Motor neuron (in vitro differentiated cells): ENCODE measurements at regions not wholly inside any gene's neighbourhood (a gene's known extent, or its start where the extent isn't known, plus 50 kb on each side); places are given as distances from the start of the nearest gene placed in this dataset.

Experiments
- ATAC-seq, 8 experiments: fragments of 200-7000 bp; cut with Tn5 transposase; replicated peaks in 6 of 8; 2 replicates each; pipeline ENCODE4 v1.8.0; 2021; ENCODE audit warnings: mild to moderate bottlenecking in 8 of 8, moderate library complexity in 8 of 8
- H3K27ac ChIP-seq, 2 donors: fragments of 250-450 bp; sonication (Bioruptor Pico); 2 replicates each; pipeline ENCODE4 v1.9.0; 2021; ENCODE audit warnings: antibody characterized with exemption in 2 of 2, mild to moderate bottlenecking in 2 of 2, moderate library complexity in 1 of 2
- H3K4me1 ChIP-seq, 2 donors: fragments of 250-450 bp; sonication (Bioruptor Pico); replicated peaks in 1 of 2; 2 replicates each; pipeline ENCODE4 v1.6.1; 2021; ENCODE audit warnings: antibody characterized with exemption in 2 of 2, mild to moderate bottlenecking in 2 of 2, moderate library complexity in 1 of 2
- H3K4me3 ChIP-seq, 5 donors: fragments of 250-450 bp; sonication (Bioruptor Pico); 2 replicates each; pipeline ENCODE4 v1.9.0; 2021; ENCODE audit warnings: antibody characterized with exemption in 5 of 5, mild to moderate bottlenecking in 5 of 5, moderate library complexity in 4 of 5
- WGBS, 10 experiments: fragments of 450-650 bp; shearing (Covaris generic); methylation state at CpG; one replicate each; pipeline ENCODE4 v1.0.0; 2022; 5-methylcytosine and 5-hydroxymethylcytosine counted together
- in situ Hi-C, 9 experiments: fragments of 400-800 bp; cut with MboI; loops; one replicate each; pipeline ENCODE4 v1.15.0; 2021; ENCODE audit warnings: low sequenced_read_pairs in 9 of 9, low pct_unique_long_range_greater_than_20kb in 2 of 9; ENCODE audit not compliant: unreplicated experiment in 9 of 9

DNA sequence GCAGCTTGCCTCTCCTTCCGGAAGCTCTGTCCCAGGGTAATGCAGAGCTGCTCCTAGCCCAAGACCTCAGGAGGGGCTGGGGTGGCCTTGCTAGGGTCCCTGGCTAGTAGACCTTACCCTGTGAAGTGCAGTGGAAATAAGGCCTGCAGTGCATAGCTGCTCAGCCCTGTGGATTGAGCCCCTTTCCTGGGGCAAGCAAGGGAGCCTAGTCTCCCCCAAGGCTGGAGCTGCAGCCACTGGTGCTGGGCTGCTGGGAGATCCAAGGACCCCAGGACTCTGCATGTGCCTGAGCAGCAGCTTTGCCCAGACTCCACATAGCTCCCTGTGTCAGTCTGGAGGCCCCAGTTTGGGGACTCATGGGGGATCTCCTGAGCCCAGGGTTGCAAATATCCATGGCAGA lies 57.9 kb downstream of the FANCF start:
- Histone ChIP-seq H3K4me3 (no peak overlapping the region), H3K27ac (no peak overlapping the region), H3K4me1 (peaks cover 0 to 6% of the 10 kb centered on the region in 2 donors)
- no peak for ATAC-seq
- in situ Hi-C loops, result no loop called here
- 50 to 100% methylated on average over 1 of the region's 1 CpG; no CpG with 5 or more reads in 8 of the 10 experiments for WGBS, 10 experiments

- in situ Hi-C loops, result no loop called here
- WGBS, 10 experiments, result 100% methylated on average over 2 of the region's 2 CpGs; no CpG with 5 or more reads in 9 of the 10 experiments
- Histone ChIP-seq H3K4me1 (peaks cover 0 to 6% of the 10 kb centered on the region in 2 donors), H3K27ac (no peak overlapping the region), H3K4me3 (no peak overlapping the region)
- ATAC-seq, result no peak
These were observed 59.3 kb downstream of the FANCF start for GRCh38 chr11:22566293-22566692.

DNA sequence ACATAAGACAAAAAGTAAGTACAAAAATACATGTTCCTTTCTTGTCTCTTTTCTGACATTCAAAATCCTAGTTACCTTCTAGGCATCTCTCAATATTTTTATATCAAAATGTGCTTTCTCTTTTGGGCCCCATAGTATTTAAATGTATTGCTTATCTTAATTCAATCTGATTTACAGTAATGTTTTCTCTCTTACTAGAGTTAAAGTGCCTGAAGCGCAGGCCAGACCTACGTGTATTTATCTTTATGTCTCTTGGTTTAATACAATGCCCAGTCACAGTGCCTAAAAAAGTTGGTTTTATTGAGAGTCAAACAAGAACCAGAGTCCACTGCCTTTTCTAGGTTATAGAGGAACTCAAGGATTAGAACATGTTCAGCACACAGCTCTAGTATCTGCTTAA lies 64.3 kb downstream of the FANCF start:
- no peak for ATAC-seq
- Histone ChIP-seq H3K4me3 (no peak overlapping the region), H3K4me1 (peaks cover 8 to 31% of the 10 kb centered on the region in 2 donors), H3K27ac (no peak overlapping the region)
- WGBS, 10 experiments, result 0 to 100% (median 82%) methylated on average over 2 of the region's 2 CpGs; no CpG with 5 or more reads in 2 of the 10 experiments
- in situ Hi-C loops, result no loop called here

DNA sequence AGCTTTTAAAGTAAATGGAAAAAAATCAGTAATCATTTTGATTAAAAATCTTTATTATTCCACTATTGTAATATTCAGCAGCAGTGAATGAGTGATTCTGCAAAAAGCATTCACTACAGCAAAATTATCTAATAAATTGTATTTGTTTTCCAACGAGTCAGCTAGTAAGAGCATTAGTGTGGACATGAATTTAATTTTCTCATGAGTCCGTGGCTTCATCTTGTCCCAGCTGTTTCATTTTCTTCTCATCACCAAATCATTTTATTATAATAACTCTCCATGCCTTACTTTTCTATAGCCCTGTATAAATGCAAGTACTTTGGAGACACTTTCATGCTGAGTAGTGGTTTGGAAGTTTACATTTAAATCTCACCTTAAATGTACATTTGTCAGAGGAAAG lies 66.2 kb downstream of the FANCF start:
- H3K27ac ChIP-seq, result peak overlapping the region in 1 of 2 donors; percentile 7
- WGBS, 10 experiments, result 0 to 60% (median 27%) methylated on average over 1 to 2 of the region's 2 CpGs
- H3K4me3 ChIP-seq, result no peak overlapping the region
- H3K4me1 ChIP-seq, result peaks cover 8 to 31% of the 10 kb centered on the region in 2 donors
- in situ Hi-C loops, result no loop called here
- ATAC-seq, result no peak

DNA sequence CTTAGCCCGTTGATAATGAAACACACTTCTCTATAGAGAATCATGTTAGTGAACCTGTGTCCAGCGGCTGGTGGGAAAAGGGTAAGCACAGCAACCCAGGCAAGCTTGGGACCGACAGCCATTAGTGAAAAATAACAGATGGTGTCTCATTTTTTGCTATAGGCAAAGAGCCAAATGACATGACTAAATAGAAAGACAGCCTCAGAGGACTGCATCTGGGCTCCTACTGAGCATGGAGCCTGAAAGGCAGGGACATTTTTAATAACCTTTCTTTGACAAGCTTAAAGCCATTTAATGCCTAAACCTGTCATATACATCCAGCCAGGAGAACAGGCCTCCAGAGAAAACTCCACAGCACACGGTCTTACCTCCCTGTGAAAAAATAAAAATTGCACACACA lies 67.0 kb downstream of the FANCF start:
- in situ Hi-C loops, result no loop called here
- peaks cover 8 to 31% of the 10 kb centered on the region in 2 donors for H3K4me1 ChIP-seq
- WGBS, 10 experiments, result 0 to 71% (median 50%) methylated on average over 1 to 4 of the region's 4 CpGs; no CpG with 5 or more reads in 3 of the 10 experiments
- no peak overlapping the region for H3K4me3 ChIP-seq
- peak overlapping the region in 1 of 2 donors; percentile 7 for H3K27ac ChIP-seq
- peak in 7 of 8 experiments; percentile 17 to 96 (median 64) for ATAC-seq

GRCh38 chr11:22556381-22556780 lies 69.2 kb downstream of the FANCF start:
- WGBS, 10 experiments, result 0 to 100% (median 78%) methylated on average over 1 to 2 of the region's 2 CpGs; no CpG with 5 or more reads in 1 of the 10 experiments

DNA sequence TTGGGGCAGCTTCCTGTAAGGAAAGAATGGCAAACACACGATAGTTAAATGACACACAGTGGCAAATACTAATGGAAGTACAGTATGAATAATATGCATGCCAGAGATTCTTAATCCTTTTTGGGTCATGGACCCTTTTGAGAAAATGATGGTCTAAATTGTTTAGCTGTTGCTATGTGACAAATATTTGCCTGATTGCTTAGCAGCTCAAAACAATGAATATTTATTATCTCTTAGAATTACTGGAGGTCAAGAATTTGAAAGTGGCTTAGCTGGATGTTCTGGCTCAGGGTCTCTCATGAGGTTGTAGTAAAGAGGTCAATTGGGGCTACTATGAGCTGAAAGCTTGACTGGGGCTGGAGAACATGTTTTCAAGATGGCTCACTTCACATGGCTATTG lies 69.7 kb downstream of the FANCF start:
- Histone ChIP-seq H3K4me3 (no peak overlapping the region), H3K4me1 (peaks cover 9 to 32% of the 10 kb centered on the region in 2 donors), H3K27ac (no peak overlapping the region)
- ATAC-seq, result peak in 1 of 8 experiments; percentile 27
- in situ Hi-C loops, result no loop called here
- 0 to 100% (median 60%) methylated on average over 1 of the region's 1 CpG for WGBS, 10 experiments

More at GRCh38 chr11:22556381-22556780, 69.2 kb downstream of the FANCF start:
- Histone ChIP-seq H3K4me1 (peaks cover 8 to 31% of the 10 kb centered on the region in 2 donors), H3K27ac (no peak overlapping the region), H3K4me3 (no peak overlapping the region)
- in situ Hi-C loops, result no loop called here
- ATAC-seq, result no peak

- no peak overlapping the region for H3K27ac ChIP-seq
- in situ Hi-C loops, result no loop called here
- ATAC-seq, result no peak
These were observed 71.4 kb downstream of the FANCF start for GRCh38 chr11:22554221-22554620.

DNA sequence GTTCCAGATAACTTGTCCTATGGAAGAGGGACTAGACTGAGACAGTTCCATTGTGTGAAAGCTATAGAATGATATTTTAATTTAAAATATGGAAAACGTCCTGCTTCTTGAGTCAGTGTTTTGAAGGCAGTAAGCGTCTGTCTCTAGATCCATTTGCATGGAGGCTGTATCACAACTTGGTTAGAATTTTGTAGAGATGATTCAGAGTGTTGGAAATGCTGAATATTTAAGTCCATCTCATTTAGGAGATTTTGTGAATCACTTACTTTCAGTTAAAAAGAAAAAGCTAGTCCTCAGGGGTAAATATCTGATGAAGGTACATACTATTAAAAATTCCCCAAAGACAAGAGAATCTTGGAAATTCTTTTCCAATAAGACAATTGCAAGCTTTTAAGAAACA lies 72.7 kb downstream of the FANCF start:
- WGBS, 10 experiments, result 0 to 100% (median 72%) methylated on average over 2 of the region's 2 CpGs; no CpG with 5 or more reads in 1 of the 10 experiments
- peaks cover 10 to 14% of the 10 kb centered on the region in 2 donors for H3K4me1 ChIP-seq

More at GRCh38 chr11:22554221-22554620, 71.4 kb downstream of the FANCF start:
- Histone ChIP-seq H3K4me1 (peaks cover 17 to 27% of the 10 kb centered on the region in 2 donors), H3K4me3 (no peak overlapping the region)
- 0 to 57% (median 19%) methylated on average over 1 of the region's 1 CpG; no CpG with 5 or more reads in 2 of the 10 experiments for WGBS, 10 experiments

DNA sequence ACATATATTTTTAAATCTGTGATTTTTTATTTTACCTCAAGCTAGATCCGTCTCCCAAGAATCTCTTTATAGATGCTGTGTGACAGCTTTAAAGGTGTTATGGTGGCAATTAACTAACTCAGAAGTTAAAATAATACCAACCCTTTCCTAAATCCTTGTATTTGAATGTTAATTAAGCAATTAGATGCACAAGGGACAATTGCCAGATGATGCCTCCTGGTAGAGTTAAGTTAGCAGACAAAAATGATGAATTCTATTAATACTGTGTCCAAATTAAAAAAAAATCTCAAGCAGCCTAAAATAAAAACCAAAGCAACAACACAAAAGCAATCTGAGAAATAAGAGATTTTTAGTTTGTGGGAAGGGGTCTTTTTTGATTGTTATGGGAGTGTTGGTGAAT lies 78.9 kb downstream of the FANCF start:
- no peak for ATAC-seq
- WGBS, 10 experiments, result 8 to 100% (median 67%) methylated on average over 1 of the region's 1 CpG; no CpG with 5 or more reads in 1 of the 10 experiments
- in situ Hi-C loops, result loop anchor here in 3 of 9 experiments (25.0 kb wide), 1 partner anchor 209 kb away; the partner anchor contains the start of gene SLC17A6 (in 3 of the 3)
- Histone ChIP-seq H3K27ac (no peak overlapping the region), H3K4me3 (no peak overlapping the region), H3K4me1 (peaks cover 4 to 9% of the 10 kb centered on the region in 2 donors)

More for the DNA sequence above, 72.7 kb downstream of the FANCF start:
- ATAC-seq, result peak in 2 of 8 experiments; percentile 23 to 79
- Histone ChIP-seq H3K4me3 (no peak overlapping the region), H3K27ac (no peak overlapping the region)
- in situ Hi-C loops, result no loop called here

DNA sequence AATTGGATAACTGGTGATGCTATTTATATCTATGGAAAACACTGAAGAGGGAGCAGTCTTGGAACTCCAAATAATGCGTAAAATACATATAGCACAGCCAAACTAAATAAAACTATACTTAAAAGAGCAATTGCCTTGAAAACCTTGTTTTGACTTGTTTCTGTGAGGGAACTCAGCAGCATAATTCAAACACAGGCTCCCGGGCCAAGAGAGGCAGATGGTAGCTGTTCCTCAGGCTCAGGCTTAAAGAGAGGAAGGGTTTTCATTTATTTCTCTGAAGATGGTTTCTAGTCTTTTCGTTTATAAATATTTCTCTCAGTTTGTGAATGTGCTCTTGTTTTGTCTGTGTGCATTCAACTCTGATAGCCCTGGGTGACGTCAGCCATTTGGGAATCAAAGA lies 82.4 kb downstream of the FANCF start:
- 0 to 90% (median 47%) methylated on average over 2 to 4 of the region's 4 CpGs; no CpG with 5 or more reads in 1 of the 10 experiments for WGBS, 10 experiments

DNA sequence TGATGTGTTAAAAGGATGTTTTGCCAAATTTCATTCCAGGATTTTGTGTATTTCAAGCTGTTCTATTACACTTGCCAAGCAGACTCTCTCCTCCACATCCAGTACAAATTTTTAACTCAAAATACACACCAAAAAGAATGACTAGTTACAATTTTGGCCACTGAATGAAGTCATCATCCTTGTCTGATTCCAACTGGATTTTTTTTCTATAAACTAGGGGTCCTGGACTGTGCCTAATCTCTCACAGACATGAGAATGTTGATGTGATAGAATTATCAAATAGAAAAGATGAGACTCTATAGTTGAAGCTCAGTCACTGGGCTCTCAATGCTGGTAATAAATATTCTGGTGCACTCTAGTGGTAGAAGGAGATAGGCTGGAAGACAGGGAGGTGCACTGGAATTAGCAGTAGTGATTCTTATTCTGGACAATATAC lies 85.8 kb downstream of the FANCF start:
- in situ Hi-C loops, result loop anchor here in 3 of 9 experiments (25.0 kb wide), 1 partner anchor 203 kb away; the partner anchor contains the start of gene SLC17A6 (in 3 of the 3)
- peak; percentile 61 to 94 (median 83) for ATAC-seq
- no peak overlapping the region for H3K4me3 ChIP-seq

More for the DNA sequence above, 82.4 kb downstream of the FANCF start:
- Histone ChIP-seq H3K4me1 (peaks cover 0 to 11% of the 10 kb centered on the region in 2 donors), H3K4me3 (no peak overlapping the region), H3K27ac (no peak overlapping the region)
- in situ Hi-C loops, result loop anchor here in 3 of 9 experiments (25.0 kb wide), 1 partner anchor 206 kb away; the partner anchor contains the start of gene SLC17A6 (in 3 of the 3)
- no peak for ATAC-seq

DNA sequence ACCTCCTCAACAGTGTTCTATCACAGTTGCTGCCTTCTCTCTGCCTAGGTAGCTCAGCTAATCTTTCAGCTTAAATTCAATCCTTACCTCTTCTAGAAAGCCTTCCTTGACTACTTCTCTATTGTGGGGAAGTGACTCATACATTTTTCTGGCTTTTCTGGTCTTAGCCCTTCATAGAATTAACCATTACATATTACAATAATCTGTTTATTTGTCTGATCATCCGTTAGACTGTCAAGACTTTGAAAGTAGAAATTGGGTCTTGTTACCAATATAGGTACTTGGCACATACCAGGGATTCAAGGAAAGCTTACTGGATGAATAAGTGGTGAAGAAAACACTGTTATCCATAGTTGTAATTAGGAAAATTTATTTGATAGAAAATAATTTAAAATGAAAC lies 89.6 kb downstream of the FANCF start:
- Histone ChIP-seq H3K27ac (no peak overlapping the region), H3K4me3 (no peak overlapping the region), H3K4me1 (peaks cover 0 to 11% of the 10 kb centered on the region in 2 donors)
- WGBS, 10 experiments, result 0% methylated on average over 1 of the region's 1 CpG
- no peak for ATAC-seq
- in situ Hi-C loops, result loop anchor here in 3 of 9 experiments (25.0 kb wide), 1 partner anchor 199 kb away; the partner anchor contains the start of gene SLC17A6 (in 3 of the 3)

More for the DNA sequence above, 85.8 kb downstream of the FANCF start:
- Histone ChIP-seq H3K27ac (no peak overlapping the region), H3K4me1 (peaks cover 0 to 11% of the 10 kb centered on the region in 2 donors)
